ENCODE measurements at regions not wholly inside any gene's neighbourhood (a gene's known extent, or its start where the extent isn't known, plus 50 kb on each side); places are given as distances from the start of the nearest gene placed in this dataset.
"Not testable (repeated sequence)": the region's sequence is repeated elsewhere in the genome, so short reads cannot be mapped to it uniquely, and the experiment has no call there.

DNA sequence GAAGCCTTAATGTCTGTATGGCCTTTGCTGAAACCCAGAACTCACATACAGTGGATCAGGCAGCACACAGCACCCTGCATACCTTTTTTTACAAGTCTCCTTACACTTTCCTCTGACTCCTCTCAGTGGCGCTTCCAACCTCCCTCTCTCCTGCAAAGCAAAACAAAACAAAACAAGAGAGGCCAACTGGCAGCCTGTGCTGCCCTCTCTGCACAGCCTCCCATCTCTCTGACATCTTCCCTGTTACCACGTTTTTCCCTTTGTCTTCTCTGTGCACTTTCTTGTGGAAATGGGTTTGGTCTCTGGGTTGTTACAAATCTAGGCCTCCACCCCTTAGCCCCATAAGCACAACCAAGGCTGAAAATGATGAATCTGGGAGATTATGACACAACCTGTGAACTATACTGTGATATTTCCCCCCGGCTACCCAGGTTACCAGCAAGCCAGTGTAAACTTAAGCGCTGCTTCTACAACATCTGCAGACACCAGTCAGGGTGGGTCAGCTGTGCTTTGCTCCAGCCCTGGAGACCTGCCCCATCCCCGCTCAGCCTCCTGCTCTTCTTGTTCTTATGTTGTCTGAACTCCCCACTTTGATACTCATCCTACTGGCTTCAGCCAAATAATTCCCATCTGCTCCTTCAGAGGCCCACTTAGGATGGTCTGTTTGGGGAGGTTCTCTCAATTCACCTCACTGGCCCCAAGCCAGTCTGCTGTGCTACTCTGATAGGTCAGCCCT lies 54.9 kb upstream of the FMOD start:
- no peak for DNase-seq (ENCODE audit: low read depth)
- TF ChIP-seq, protein P1, sequence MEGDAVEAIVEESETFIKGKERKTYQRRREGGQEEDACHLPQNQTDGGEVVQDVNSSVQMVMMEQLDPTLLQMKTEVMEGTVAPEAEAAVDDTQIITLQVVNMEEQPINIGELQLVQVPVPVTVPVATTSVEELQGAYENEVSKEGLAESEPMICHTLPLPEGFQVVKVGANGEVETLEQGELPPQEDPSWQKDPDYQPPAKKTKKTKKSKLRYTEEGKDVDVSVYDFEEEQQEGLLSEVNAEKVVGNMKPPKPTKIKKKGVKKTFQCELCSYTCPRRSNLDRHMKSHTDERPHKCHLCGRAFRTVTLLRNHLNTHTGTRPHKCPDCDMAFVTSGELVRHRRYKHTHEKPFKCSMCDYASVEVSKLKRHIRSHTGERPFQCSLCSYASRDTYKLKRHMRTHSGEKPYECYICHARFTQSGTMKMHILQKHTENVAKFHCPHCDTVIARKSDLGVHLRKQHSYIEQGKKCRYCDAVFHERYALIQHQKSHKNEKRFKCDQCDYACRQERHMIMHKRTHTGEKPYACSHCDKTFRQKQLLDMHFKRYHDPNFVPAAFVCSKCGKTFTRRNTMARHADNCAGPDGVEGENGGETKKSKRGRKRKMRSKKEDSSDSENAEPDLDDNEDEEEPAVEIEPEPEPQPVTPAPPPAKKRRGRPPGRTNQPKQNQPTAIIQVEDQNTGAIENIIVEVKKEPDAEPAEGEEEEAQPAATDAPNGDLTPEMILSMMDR (IDR thresholded peaks at IDR 0.05; ENCODE audit: insufficient read depth, low read length, poor library complexity, severe bottlenecking): no peak
- Histone ChIP-seq H3K36me3 (ENCODE audit: control insufficient read depth, insufficient read depth, low read length) (no peaks in the 10 kb centered on the region), H3K27me3 (ENCODE audit: control insufficient read depth, insufficient read depth, low read length) (no peaks in the 10 kb centered on the region), H3K4me3 (ENCODE audit: low read depth, low read length) (no peak overlapping the region)

DNA sequence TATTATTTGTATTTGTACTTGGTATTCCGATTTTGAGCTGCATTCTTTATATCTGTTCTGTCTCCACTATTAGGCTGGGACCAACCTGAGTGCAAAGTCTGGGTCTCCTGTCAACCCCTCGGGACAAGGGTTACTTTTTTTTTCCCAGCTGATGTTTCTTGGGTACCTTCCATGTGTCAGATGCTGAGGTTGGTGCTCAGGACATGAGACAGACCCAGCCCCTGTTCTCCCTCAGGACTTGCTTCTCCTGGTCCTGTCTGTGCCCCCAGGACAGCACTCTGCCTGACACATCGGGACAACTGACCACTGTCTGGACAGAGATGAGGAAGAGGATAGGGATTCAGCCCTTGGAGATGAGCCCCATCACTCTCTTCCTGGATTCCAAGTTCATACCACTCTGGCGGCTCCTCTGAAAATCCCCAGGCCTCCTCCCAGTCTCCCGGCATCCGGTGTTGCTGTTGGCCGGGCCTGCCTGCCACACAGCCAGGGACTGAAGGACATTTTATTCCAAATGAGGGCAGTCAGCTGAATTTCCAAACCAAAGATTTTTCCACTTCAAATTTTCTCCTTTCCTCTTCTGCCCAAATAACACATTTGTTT lies 55.6 kb upstream of the FMOD start:
- Histone ChIP-seq H3K27me3 (ENCODE audit: control insufficient read depth, insufficient read depth, low read length) (no peaks in the 10 kb centered on the region), H3K4me3 (ENCODE audit: low read depth, low read length) (no peak overlapping the region), H3K36me3 (ENCODE audit: control insufficient read depth, insufficient read depth, low read length) (no peaks in the 10 kb centered on the region)
- TF ChIP-seq, protein P1 (IDR thresholded peaks at IDR 0.05; ENCODE audit: insufficient read depth, low read length, poor library complexity, severe bottlenecking): no peak
- no peak for DNase-seq (ENCODE audit: low read depth)

DNA sequence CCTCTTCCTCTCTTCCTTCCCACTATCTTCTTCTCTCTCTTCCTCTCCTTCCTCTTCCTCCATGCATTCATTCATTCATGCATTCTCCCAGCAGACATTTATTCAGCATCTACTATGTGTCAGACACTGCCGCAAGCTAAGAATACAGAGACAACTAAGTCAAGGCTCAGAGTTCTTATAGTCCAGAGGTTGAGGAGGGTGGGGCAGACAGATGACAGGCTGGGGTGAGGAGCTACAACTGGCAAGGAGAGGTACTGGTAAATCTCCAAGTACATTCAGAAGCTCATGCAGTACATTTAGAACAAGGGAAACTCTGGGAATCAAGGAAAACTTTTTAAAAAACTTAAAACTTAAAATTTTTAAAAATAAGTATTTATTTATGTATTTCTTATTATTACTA lies 56.4 kb upstream of the FMOD start:
- DNase-seq (ENCODE audit: low read depth): no peak
- H3K36me3 ChIP-seq (ENCODE audit: control insufficient read depth, insufficient read depth, low read length): no peaks in the 10 kb centered on the region
- TF ChIP-seq, protein P1 (IDR thresholded peaks at IDR 0.05; ENCODE audit: insufficient read depth, low read length, poor library complexity, severe bottlenecking): no peak
- no peaks in the 10 kb centered on the region for H3K27me3 ChIP-seq (ENCODE audit: control insufficient read depth, insufficient read depth, low read length)
- H3K4me3 ChIP-seq (ENCODE audit: low read depth, low read length): no peak overlapping the region

DNA sequence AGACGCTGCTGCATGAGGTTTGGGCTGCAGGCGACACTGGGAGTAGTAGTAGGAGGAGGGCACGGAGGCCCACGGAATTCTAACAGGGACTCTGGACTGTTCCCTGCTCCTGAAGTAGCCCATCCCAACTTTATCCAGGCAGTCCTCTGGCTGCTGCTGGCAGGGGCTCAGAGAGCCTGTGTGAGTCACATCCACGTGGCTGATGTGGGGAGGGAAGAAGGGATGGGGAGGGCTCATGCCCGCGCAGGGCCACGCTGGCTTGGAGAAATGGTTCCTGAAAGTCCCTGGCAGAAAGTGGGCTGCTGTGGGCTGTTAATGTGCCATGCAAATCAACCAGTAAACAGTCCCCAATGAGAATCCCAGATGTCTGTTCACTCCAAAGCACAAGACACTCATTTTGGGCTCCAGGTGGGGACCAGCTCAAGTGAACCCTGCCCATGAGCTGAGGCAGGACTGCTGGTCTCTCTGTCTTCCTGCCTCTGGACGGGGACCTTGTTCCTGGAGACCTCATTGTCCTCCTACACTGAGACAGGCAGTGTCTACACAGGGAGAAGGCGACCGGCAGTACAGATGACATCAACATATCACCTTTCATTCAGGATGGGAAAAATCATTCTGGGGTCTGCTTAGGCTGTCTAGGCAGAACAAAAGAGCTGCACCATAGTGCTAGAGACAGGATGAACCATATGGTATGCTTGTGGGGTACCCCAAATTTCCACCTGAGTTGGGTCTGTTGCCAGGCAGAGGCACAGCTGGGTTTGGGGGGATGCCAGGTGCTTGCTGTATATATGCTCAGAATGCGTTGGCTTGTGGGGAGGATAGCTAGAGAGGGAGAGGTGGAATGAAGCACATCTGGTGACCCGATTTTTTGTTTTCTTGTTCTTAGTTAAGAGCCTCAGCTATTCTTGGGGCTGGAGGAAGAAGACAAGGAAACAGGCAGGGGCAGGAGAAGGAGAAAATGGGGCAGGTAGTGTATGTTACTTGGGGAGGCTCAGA lies 57.9 kb upstream of the FMOD start:
- no peaks in the 10 kb centered on the region for H3K27me3 ChIP-seq (ENCODE audit: control insufficient read depth, insufficient read depth, low read length)
- no peak overlapping the region for H3K4me3 ChIP-seq (ENCODE audit: low read depth, low read length)
- TF ChIP-seq, protein P1 (IDR thresholded peaks at IDR 0.05; ENCODE audit: insufficient read depth, low read length, poor library complexity, severe bottlenecking): no peak
- peak; percentile 14 for DNase-seq (ENCODE audit: low read depth)
- no peaks in the 10 kb centered on the region for H3K36me3 ChIP-seq (ENCODE audit: control insufficient read depth, insufficient read depth, low read length)

DNA sequence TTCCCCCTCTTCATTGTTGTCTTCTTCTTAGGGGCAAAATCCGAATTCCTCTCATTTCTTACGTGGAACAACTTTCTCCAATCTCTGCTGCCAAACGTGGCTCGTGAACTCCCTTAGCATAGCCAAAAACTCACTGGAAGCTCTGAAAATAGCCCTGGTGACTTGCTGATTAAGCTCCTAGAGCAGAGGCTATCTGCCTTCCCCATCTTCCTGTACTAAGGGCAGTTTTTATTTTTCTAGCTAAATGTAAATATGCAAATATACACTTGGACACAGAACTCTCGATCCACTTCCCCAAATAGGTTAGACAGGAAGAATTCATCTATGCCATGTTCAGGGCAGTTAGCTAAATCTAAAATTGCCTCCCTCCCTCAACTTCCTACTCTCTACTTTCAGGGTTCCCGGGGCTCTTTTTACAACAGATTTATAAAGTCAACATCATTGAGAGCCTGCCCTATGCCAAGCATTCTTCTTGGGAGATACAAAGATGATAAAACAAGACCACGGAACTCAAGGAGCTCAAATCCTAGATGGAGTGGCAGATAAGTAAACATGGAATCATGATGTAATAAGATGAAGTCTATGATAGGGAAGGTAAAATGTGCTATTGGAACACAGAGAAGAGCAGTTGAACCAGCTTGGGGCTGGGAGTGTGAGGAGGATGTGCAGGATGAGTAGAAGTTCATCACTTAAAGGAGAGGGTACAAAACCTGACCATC lies 59.4 kb upstream of the FMOD start:
- DNase-seq (ENCODE audit: low read depth): no peak
- Histone ChIP-seq H3K27me3 (ENCODE audit: control insufficient read depth, insufficient read depth, low read length) (no peaks in the 10 kb centered on the region), H3K4me3 (ENCODE audit: low read depth, low read length) (no peak overlapping the region), H3K36me3 (ENCODE audit: control insufficient read depth, insufficient read depth, low read length) (no peaks in the 10 kb centered on the region)
- TF ChIP-seq, protein P1 (IDR thresholded peaks at IDR 0.05; ENCODE audit: insufficient read depth, low read length, poor library complexity, severe bottlenecking): no peak

DNA sequence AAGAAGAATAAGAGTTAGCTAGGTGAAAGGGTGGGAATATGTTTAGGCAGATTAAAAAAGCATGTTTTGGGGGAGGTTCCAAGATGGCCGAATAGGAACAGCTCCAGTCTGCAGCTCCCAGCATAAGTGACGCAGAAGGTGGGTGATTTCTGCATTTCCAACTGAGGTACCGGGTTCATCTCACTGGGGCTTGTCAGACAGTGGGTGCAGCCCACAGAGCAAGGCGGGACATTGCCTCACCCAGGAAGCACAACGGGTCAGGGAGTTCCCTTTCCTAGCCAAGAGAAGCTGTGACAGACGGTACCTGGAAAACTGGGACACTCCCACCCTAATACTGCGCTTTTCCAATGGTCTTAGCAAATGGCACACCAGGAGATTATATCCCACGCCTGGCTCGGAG lies 60.5 kb upstream of the FMOD start:
- not testable (repeated sequence) for H3K36me3 ChIP-seq (ENCODE audit: control insufficient read depth, insufficient read depth, low read length); H3K4me3 ChIP-seq (ENCODE audit: low read depth, low read length); H3K27me3 ChIP-seq (ENCODE audit: control insufficient read depth, insufficient read depth, low read length)

More for the DNA sequence above, 60.5 kb upstream of the FMOD start:
- not testable (repeated sequence) for DNase-seq (ENCODE audit: low read depth)

Data from kidney epithelial cell (primary cell).